ENCODE measurements at regions not wholly inside any gene's neighbourhood (a gene's known extent, or its start where the extent isn't known, plus 50 kb on each side); places are given as distances from the start of the nearest gene placed in this dataset.

DNA sequence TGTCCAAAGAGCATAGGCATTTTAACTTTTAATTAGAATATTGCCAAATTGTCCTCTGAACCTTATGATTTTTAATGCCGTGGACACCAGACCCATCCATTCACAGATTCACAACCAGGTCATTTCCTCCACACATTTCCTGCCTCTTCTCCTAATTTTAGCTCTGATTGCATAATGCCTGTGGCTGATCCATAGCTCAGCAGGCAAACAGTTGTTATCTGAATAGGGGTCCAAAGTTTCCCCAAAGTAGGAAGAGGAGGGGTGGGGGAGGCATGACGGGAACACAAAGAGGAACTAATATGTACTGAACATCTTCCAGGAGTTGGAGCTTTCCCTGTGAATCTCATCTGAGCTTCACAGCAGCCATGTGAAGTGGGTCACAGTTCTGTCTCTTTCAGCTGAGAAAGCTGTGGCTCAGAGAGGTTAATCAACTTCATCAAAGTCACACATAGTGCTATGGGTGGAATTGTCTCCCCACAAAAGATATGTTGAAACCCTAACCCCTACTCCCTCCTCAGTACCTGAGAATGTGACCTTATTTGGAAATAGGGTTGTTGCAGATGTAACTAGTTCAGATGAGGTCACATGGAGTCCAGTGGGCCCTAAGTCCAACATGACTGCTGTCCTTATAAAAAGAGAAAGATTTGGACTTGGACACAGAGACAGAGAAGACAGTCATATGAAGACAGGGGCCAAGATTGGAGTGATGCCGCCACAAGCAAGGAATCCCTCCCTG lies 106.7 kb upstream of the AGBL1 start:
- peaks cover 8% of the 10 kb centered on the region for H3K27me3 Mint-ChIP-seq
- H3K4me1 Mint-ChIP-seq, result no peaks in the 10 kb centered on the region
- no peak overlapping the region for H3K27ac Mint-ChIP-seq
- no peak overlapping the region for H3K4me3 Mint-ChIP-seq
- H3K9me3 Mint-ChIP-seq, result no peaks in the 10 kb centered on the region
- ATAC-seq (no peak), DNase-seq (no peak)
- no peaks in the 10 kb centered on the region for H3K36me3 Mint-ChIP-seq (ENCODE audit: low read depth)

GRCh38 chr15:85973584-85974347 lies 105.9 kb upstream of the AGBL1 start:
- no peak for ATAC-seq
- DNase-seq, result no peak
- Mint-ChIP-seq H3K27ac (no peak overlapping the region), H3K27me3 (peaks cover 8% of the 10 kb centered on the region), H3K4me3 (no peak overlapping the region), H3K36me3 (ENCODE audit: low read depth) (no peaks in the 10 kb centered on the region), H3K4me1 (no peaks in the 10 kb centered on the region), H3K9me3 (no peaks in the 10 kb centered on the region)

- Mint-ChIP-seq H3K4me1 (no peaks in the 10 kb centered on the region), H3K27ac (no peak overlapping the region), H3K27me3 (peaks cover 8% of the 10 kb centered on the region), H3K9me3 (no peaks in the 10 kb centered on the region), H3K36me3 (ENCODE audit: low read depth) (no peaks in the 10 kb centered on the region), H3K4me3 (no peak overlapping the region)
- no peak for DNase-seq
- no peak for ATAC-seq
These were observed 105.3 kb upstream of the AGBL1 start for GRCh38 chr15:85974348-85974705.

- Mint-ChIP-seq H3K36me3 (ENCODE audit: low read depth) (no peaks in the 10 kb centered on the region), H3K27me3 (peaks cover 11% of the 10 kb centered on the region), H3K9me3 (no peaks in the 10 kb centered on the region), H3K4me1 (no peaks in the 10 kb centered on the region), H3K4me3 (no peak overlapping the region), H3K27ac (no peak overlapping the region)
- ATAC-seq, result no peak
- no peak for DNase-seq
These were observed 104.9 kb upstream of the AGBL1 start for GRCh38 chr15:85974742-85975141.

DNA sequence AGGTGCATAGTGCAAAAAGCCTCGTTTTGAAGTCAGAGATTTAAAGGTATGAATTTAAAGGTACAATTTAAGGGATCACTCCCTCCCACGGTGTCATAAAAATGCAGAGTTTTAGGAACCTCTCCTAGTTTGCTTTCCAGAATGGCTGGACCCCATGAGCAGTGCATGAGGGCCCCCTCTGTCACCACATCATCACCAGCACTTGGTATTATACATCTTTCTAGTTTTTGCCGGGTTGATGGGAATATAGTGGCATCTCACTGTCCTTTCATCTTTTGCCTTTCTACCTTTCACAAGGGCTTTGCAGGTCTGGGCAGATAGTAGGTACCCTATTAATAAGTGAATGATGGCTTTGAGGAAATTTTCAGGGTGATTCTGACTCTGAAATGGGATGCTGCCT lies 103.6 kb upstream of the AGBL1 start:
- Mint-ChIP-seq H3K4me3 (no peak overlapping the region), H3K9me3 (no peaks in the 10 kb centered on the region), H3K27me3 (peaks cover 14% of the 10 kb centered on the region), H3K4me1 (no peaks in the 10 kb centered on the region), H3K27ac (no peak overlapping the region), H3K36me3 (ENCODE audit: low read depth) (no peaks in the 10 kb centered on the region)
- ATAC-seq, result no peak
- DNase-seq, result no peak

DNA sequence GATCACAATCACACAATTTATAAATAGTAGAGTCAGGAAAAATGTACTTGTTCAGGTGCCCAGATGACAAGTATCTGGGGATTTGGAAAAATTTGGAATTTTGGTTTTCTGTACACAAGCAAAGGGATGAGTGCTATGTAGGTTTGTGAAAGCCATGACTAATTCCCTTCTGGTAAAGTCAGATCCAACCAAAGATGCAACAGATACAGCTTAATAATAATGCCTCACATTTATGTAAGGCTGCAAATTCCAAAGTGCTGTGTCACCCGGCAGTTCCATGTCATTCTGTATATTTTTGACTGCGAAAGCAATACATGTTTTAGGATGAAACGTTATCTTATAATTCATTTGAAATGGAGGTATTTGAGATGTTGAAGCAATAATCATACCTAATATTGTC lies 102.7 kb upstream of the AGBL1 start:
- no peaks in the 10 kb centered on the region for H3K9me3 Mint-ChIP-seq

GRCh38 chr15:85977586-85977985 lies 102.1 kb upstream of the AGBL1 start:
- no peaks in the 10 kb centered on the region for H3K4me1 Mint-ChIP-seq
- H3K4me3 Mint-ChIP-seq, result no peak overlapping the region
- H3K9me3 Mint-ChIP-seq, result no peaks in the 10 kb centered on the region
- ATAC-seq, result no peak
- no peak overlapping the region for H3K27ac Mint-ChIP-seq
- H3K27me3 Mint-ChIP-seq, result peaks cover 8% of the 10 kb centered on the region
- DNase-seq, result no peak
- no peaks in the 10 kb centered on the region for H3K36me3 Mint-ChIP-seq (ENCODE audit: low read depth)

More for the DNA sequence above, 102.7 kb upstream of the AGBL1 start:
- DNase-seq (no peak), ATAC-seq (no peak)
- no peak overlapping the region for H3K4me3 Mint-ChIP-seq
- no peaks in the 10 kb centered on the region for H3K36me3 Mint-ChIP-seq (ENCODE audit: low read depth)
- no peaks in the 10 kb centered on the region for H3K4me1 Mint-ChIP-seq
- peaks cover 10% of the 10 kb centered on the region for H3K27me3 Mint-ChIP-seq
- H3K27ac Mint-ChIP-seq, result no peak overlapping the region

- H3K9me3 Mint-ChIP-seq, result no peaks in the 10 kb centered on the region
These were observed 99.7 kb upstream of the AGBL1 start for GRCh38 chr15:85979929-85980328.

GRCh38 chr15:85980946-85981345 lies 98.7 kb upstream of the AGBL1 start:
- no peak for DNase-seq
- Mint-ChIP-seq H3K9me3 (no peaks in the 10 kb centered on the region), H3K27me3 (peaks cover 8% of the 10 kb centered on the region), H3K4me1 (no peaks in the 10 kb centered on the region), H3K27ac (no peak overlapping the region), H3K4me3 (no peak overlapping the region), H3K36me3 (ENCODE audit: low read depth) (no peaks in the 10 kb centered on the region)
- ATAC-seq, result no peak

More at GRCh38 chr15:85979929-85980328, 99.7 kb upstream of the AGBL1 start:
- H3K27ac Mint-ChIP-seq, result no peak overlapping the region
- H3K4me1 Mint-ChIP-seq, result no peaks in the 10 kb centered on the region
- DNase-seq (no peak), ATAC-seq (no peak)
- H3K36me3 Mint-ChIP-seq (ENCODE audit: low read depth), result no peaks in the 10 kb centered on the region
- peaks cover 8% of the 10 kb centered on the region for H3K27me3 Mint-ChIP-seq
- no peak overlapping the region for H3K4me3 Mint-ChIP-seq

GRCh38 chr15:85984241-85984640 lies 95.4 kb upstream of the AGBL1 start:
- no peak overlapping the region for H3K4me3 Mint-ChIP-seq
- no peak overlapping the region for H3K27ac Mint-ChIP-seq
- peaks cover 10% of the 10 kb centered on the region for H3K27me3 Mint-ChIP-seq
- no peaks in the 10 kb centered on the region for H3K9me3 Mint-ChIP-seq
- H3K36me3 Mint-ChIP-seq (ENCODE audit: low read depth), result no peaks in the 10 kb centered on the region
- DNase-seq (no peak), ATAC-seq (no peak)
- H3K4me1 Mint-ChIP-seq, result no peaks in the 10 kb centered on the region

- ATAC-seq (no peak), DNase-seq (no peak)
- H3K9me3 Mint-ChIP-seq, result no peaks in the 10 kb centered on the region
- H3K4me1 Mint-ChIP-seq, result no peaks in the 10 kb centered on the region
- H3K27ac Mint-ChIP-seq, result no peak overlapping the region
- H3K4me3 Mint-ChIP-seq, result no peak overlapping the region
- peaks cover 2% of the 10 kb centered on the region for H3K27me3 Mint-ChIP-seq
- H3K36me3 Mint-ChIP-seq (ENCODE audit: low read depth), result no peaks in the 10 kb centered on the region
These were observed 93.6 kb upstream of the AGBL1 start for GRCh38 chr15:85986116-85986515.

DNA sequence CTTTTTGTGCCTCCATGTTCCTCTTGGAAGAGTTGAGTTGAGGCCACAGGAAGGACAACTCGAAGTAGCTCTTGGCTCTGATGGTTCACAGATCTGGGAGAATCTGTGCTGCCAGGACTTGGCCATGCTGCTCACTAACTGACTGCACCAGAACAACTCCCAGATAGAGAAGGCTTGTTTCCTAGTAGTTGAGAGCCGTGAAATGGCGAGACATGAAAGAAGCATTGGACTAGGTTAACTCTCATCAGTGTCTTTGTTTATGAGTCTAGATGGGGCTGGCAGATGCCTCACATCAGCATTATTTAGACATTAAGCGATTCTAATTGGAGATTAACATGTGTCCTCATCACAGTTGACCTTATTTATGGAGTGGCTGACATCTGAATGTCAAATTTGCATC lies 92.9 kb upstream of the AGBL1 start:
- no peak for DNase-seq
- no peaks in the 10 kb centered on the region for H3K4me1 Mint-ChIP-seq
- H3K27ac Mint-ChIP-seq, result no peak overlapping the region
- H3K27me3 Mint-ChIP-seq, result peaks cover 2% of the 10 kb centered on the region
- no peaks in the 10 kb centered on the region for H3K36me3 Mint-ChIP-seq (ENCODE audit: low read depth)
- no peaks in the 10 kb centered on the region for H3K9me3 Mint-ChIP-seq
- H3K4me3 Mint-ChIP-seq, result no peak overlapping the region
- no peak for ATAC-seq

DNA sequence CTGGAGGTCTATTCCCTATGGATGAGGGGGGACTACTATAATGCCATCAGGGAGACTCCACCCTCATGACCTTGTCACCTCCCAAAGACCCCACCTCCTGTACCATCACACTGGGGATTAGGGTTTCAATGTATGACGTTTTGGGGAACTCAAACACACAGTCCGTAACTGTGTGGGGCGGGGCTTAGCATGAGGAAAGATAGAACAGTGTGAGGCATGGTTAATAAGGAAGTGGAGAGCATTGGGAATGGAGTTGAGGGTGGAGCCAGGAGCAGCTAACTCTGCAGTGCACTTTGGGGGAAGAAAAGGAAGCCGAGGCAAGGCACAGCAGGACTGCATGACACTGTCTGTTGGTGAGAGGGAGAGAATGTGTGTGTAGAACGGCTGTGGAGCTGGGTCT lies 90.9 kb upstream of the AGBL1 start:
- no peak for DNase-seq
- Mint-ChIP-seq H3K27ac (no peak overlapping the region), H3K4me1 (no peaks in the 10 kb centered on the region), H3K36me3 (ENCODE audit: low read depth) (no peaks in the 10 kb centered on the region), H3K4me3 (no peak overlapping the region), H3K9me3 (no peaks in the 10 kb centered on the region), H3K27me3 (peaks cover 2% of the 10 kb centered on the region)
- no peak for ATAC-seq

DNA sequence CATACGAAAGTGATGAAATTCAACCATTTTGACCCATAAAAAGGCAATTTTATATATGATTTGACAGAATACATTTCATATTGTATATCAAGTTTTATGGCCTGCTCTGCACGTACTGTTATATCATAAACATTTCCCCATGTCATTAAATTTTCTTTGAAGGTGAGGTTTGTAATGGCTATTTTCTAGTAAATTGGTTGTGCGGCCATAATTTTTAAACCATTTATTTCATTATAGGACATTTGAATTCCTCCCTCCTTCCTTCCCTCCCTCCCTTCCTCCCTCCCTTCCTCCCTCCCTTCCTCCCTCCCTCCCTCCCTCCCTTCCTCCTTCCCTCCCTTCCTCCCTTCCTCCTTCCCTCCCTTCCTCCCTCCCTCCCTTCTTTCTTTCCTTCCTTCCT lies 87.4 kb upstream of the AGBL1 start:
- Mint-ChIP-seq H3K36me3 (ENCODE audit: low read depth) (no peaks in the 10 kb centered on the region), H3K9me3 (no peaks in the 10 kb centered on the region), H3K27me3 (peaks cover 4% of the 10 kb centered on the region), H3K4me3 (no peak overlapping the region), H3K27ac (no peak overlapping the region), H3K4me1 (no peaks in the 10 kb centered on the region)
- ATAC-seq (no peak), DNase-seq (no peak)

GRCh38 chr15:85993116-85993515 lies 86.6 kb upstream of the AGBL1 start:
- H3K4me1 Mint-ChIP-seq, result no peaks in the 10 kb centered on the region
- no peak for ATAC-seq
- H3K27me3 Mint-ChIP-seq, result peaks cover 4% of the 10 kb centered on the region

More at GRCh38 chr15:85993116-85993515, 86.6 kb upstream of the AGBL1 start:
- no peaks in the 10 kb centered on the region for H3K36me3 Mint-ChIP-seq (ENCODE audit: low read depth)
- H3K9me3 Mint-ChIP-seq, result no peaks in the 10 kb centered on the region
- DNase-seq, result no peak
- no peak overlapping the region for H3K27ac Mint-ChIP-seq
- no peak overlapping the region for H3K4me3 Mint-ChIP-seq
